GM12878 (cell line): ENCODE measurements at regions not wholly inside any gene's neighbourhood (a gene's known extent, or its start where the extent isn't known, plus 50 kb on each side); places are given as distances from the start of the nearest gene placed in this dataset.
A peak's percentile ranks its signal among the peaks of the same experiment; 100 is the strongest.

ENCODE experiments used
- ATAC-seq: fragments of 200-7000 bp; cut with Tn5 transposase; 3 replicates; pipeline ENCODE4 v1.9.1; 2020; ENCODE audit warnings: mild to moderate bottlenecking, moderate library complexity
- BruUV-seq: library from RNA; stranded (reverse); fragments of 400-500 nt; replicated peaks from 2 replicates; lab custom pipeline; 2021; lab: Mats Ljungman, UMichigan
- CTCF ChIA-PET: fragments of 300-600 bp; sonication (Branson Sonifier 250); formaldehyde crosslinking; extraction: SDS; loops from one replicate; lab custom pipeline; 2021; ENCODE audit warnings: inconsistent platforms; lab: Yijun Ruan, JAX
- POLR2A ChIA-PET: fragments of 350-600 bp; formaldehyde crosslinking; extraction: SDS; loops from one replicate; lab custom pipeline; 2021; ENCODE audit warnings: inconsistent platforms; lab: Charles Lee
- RAD21 ChIA-PET: fragments of 300-600 bp; sonication (Branson Sonifier 250); formaldehyde crosslinking; loops from one replicate; lab custom pipeline; 2023; ENCODE audit warnings: antibody characterized with exemption; ENCODE audit not compliant: unreplicated experiment; lab: Charles Lee
- SMC1A ChIA-PET: fragments of 300-600 bp; sonication (Branson Sonifier 250); formaldehyde crosslinking; loops from one replicate; lab custom pipeline; 2023; ENCODE audit not compliant: unreplicated experiment, uncharacterized antibody; lab: Charles Lee
- DNase-seq: peaks from one replicate; pipeline ENCODE4 v3.0.0-alpha.2; 2011; ENCODE audit warnings: low read depth, low spot score
- FAIRE-seq: peaks from 3 replicates; lab custom pipeline; 2011; peaks lifted over from hg19 to GRCh38; lab: Jason Lieb, UNC
- H2AFZ ChIP-seq: 2 replicates; pipeline ENCODE4 v1.6.0; 2011; ENCODE audit warnings: low read depth, low read length, control low read depth; ENCODE audit not compliant: control insufficient read depth
- H3K27ac ChIP-seq: 2 replicates; pipeline ENCODE4 v1.5.1; 2011; ENCODE audit warnings: control low read depth; ENCODE audit not compliant: control insufficient read depth, insufficient read depth
- H3K27me3 ChIP-seq, 2 experiments: replicated peaks in 1 of 2; 2 replicates each; pipeline versions ENCODE4 v1.6.0 to v1.6.1; 2011; ENCODE audit warnings: low read length in 1 of 2; ENCODE audit not compliant: control insufficient read depth in 2 of 2, insufficient read depth in 2 of 2
- H3K36me3 ChIP-seq, 2 experiments: 2 replicates each; pipeline ENCODE4 v1.5.1; 2011; ENCODE audit warnings: low read length in 1 of 2; ENCODE audit not compliant: control insufficient read depth in 2 of 2, insufficient read depth in 2 of 2
- H3K4me1 ChIP-seq: 2 replicates; pipeline ENCODE4 v1.6.1; 2011; ENCODE audit warnings: mild to moderate bottlenecking, low read length, moderate library complexity, mixed read lengths; ENCODE audit not compliant: control insufficient read depth, insufficient read depth
- H3K4me2 ChIP-seq: 2 replicates; pipeline ENCODE4 v1.6.0; 2011; ENCODE audit warnings: control low read depth; ENCODE audit not compliant: control insufficient read depth, insufficient read depth
- H3K4me3 ChIP-seq: fragments of 200-600 bp; sonication (generic); 2 replicates; pipeline ENCODE4 v1.5.1; 2016
- H3K79me2 ChIP-seq: 2 replicates; pipeline ENCODE4 v1.6.0; 2011; ENCODE audit warnings: low read length; ENCODE audit not compliant: control insufficient read depth, insufficient read depth
- H3K9ac ChIP-seq: 2 replicates; pipeline ENCODE4 v1.8.0; 2011; ENCODE audit warnings: low read length, control low read depth, mixed read lengths; ENCODE audit not compliant: control insufficient read depth, insufficient read depth
- H3K9me3 ChIP-seq: replicated peaks from 3 replicates; pipeline ENCODE4 v1.5.1; 2011; ENCODE audit warnings: mild to moderate bottlenecking, low read length; ENCODE audit not compliant: control insufficient read depth, insufficient read depth
- H4K20me1 ChIP-seq: 2 replicates; pipeline ENCODE4 v1.6.0; 2011; ENCODE audit not compliant: control insufficient read depth, insufficient read depth
- BRCA1 ChIP-seq: IDR thresholded peaks from 2 replicates; pipeline ENCODE4 v1.6.1; 2011; ENCODE audit warnings: low read depth, low read length, improper control_type of control experiment
- CHD1 ChIP-seq: IDR thresholded peaks from 2 replicates; pipeline ENCODE4 v1.6.1; 2012; ENCODE audit warnings: low read depth, low read length, improper control_type of control experiment
- EED ChIP-seq: sonication (generic); IDR thresholded peaks from 2 replicates; pipeline ENCODE4 v1.6.1; 2016; ENCODE audit warnings: antibody characterized with exemption, low read depth
- EP300 ChIP-seq, 2 experiments: fragments of 150-350 bp in 1 of 2; IDR thresholded peaks; 2 replicates each; pipeline ENCODE4 v1.6.1; 2011 to 2012; ENCODE audit warnings: low read depth in 2 of 2, low read length in 2 of 2, borderline replicate concordance in 1 of 2, improper control_type of control experiment in 1 of 2, inconsistent platforms in 1 of 2; ENCODE audit not compliant: control insufficient read depth in 1 of 2
- FOXK2 ChIP-seq: fragments of 450-650 bp; IDR thresholded peaks from 2 replicates; pipeline ENCODE4 v1.6.1; 2017; ENCODE audit warnings: mild to moderate bottlenecking, moderate library complexity
- HCFC1 ChIP-seq: fragments of 150-350 bp; IDR thresholded peaks from 2 replicates; pipeline ENCODE4 v1.6.1; 2014; ENCODE audit warnings: low read length
- JUND ChIP-seq: IDR thresholded peaks from 2 replicates; pipeline ENCODE4 v1.6.1; 2012; ENCODE audit warnings: low read depth, mild to moderate bottlenecking, low read length, improper control_type of control experiment, moderate library complexity
- MYC ChIP-seq: IDR thresholded peaks from 2 replicates; pipeline ENCODE4 v1.6.1; 2011; ENCODE audit warnings: mild to moderate bottlenecking, low read length, moderate library complexity, inconsistent platforms; ENCODE audit not compliant: insufficient read depth, insufficient replicate concordance, insufficient read length, severe bottlenecking
- PKNOX1 ChIP-seq: fragments of 450-650 bp; IDR thresholded peaks from 2 replicates; pipeline ENCODE4 v1.6.1; 2016; ENCODE audit warnings: mild to moderate bottlenecking
- RELB ChIP-seq: fragments of 450-650 bp; IDR thresholded peaks from 2 replicates; pipeline ENCODE4 v1.6.1; 2017; ENCODE audit warnings: low read depth, mild to moderate bottlenecking, moderate library complexity
- RFX5 ChIP-seq: IDR thresholded peaks from 2 replicates; pipeline ENCODE4 v1.6.1; 2011; ENCODE audit warnings: low read depth, low read length, improper control_type of control experiment
- TCF7 ChIP-seq: IDR thresholded peaks from 2 replicates; pipeline ENCODE4 v1.6.1; 2014; ENCODE audit warnings: antibody characterized with exemption, borderline replicate concordance
- YBX1 ChIP-seq: fragments of 450-650 bp; IDR thresholded peaks from 2 replicates; pipeline ENCODE4 v1.6.1; 2016; ENCODE audit warnings: antibody characterized with exemption
- ZNF24 ChIP-seq: fragments of 450-650 bp; IDR thresholded peaks from 2 replicates; pipeline ENCODE4 v1.6.1; 2017; ENCODE audit warnings: antibody characterized with exemption, mild to moderate bottlenecking
- WGBS: methylation state at CpG from one replicate; pipeline ENCODE4 v1.1.6; 2016; ENCODE audit warnings: low lambda C conversion rate; ENCODE audit not compliant: insufficient replicate concordance, insufficient coverage; ENCODE audit errors: missing lambda C conversion rate; 5-methylcytosine and 5-hydroxymethylcytosine counted together
- in situ Hi-C: fragments of 300-500 bp; cut with MboI; formaldehyde crosslinking; loops from 9 replicates; pipeline ENCODE4 v1.14.3; 2018; ENCODE audit warnings: mixed read lengths
- intact Hi-C: fragments of 100-400 bp; cut with micrococcal nuclease; formaldehyde crosslinking; loops from one replicate; pipeline ENCODE4 v1.14.2; 2022; ENCODE audit not compliant: unreplicated experiment
- TF ChIP-seq, protein P1 (sequence below): IDR thresholded peaks from 2 replicates; pipeline ENCODE4 v1.6.1; 2012; ENCODE audit warnings: low read depth, low read length, improper control_type of control experiment
- TF ChIP-seq, protein P2 (sequence below): IDR thresholded peaks from 2 replicates; pipeline ENCODE4 v1.6.1; 2012; ENCODE audit warnings: mild to moderate bottlenecking, low read depth, low read length

- TF ChIP-seq EP300 (IDR thresholded peaks at IDR 0.05; ENCODE audit: borderline replicate concordance in 1 of 2, control insufficient read depth in 1 of 2, low read depth in 2 of 2, low read length in 2 of 2): no peak
Observed at GRCh38 chr6:134379599-134379998, 61.7 kb upstream of the SGK1 start (continued).

DNA sequence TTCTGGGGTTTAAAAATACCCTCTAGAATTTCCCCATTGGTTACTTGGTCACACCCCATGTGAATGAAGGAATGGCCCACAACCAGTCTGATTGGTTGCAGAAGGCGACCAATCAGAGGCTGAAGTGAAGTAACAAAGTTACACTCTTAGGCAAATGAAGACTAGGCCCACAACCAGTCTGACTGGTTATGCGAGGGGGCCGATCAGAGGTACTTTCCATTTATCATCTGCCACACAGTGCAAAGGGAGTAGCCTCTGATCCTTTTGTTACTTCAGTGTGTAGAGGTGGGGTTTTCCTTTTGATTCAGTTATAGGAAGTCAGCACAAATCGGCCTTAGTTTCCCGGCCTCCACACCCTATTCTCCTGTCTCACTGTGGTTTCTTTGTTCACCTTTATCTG is 61.2 kb upstream of the SGK1 start:
- H3K4me2 ChIP-seq: peak overlapping the region; percentile 11
- no peaks in the 10 kb centered on the region for H3K36me3 ChIP-seq
- H3K27me3 ChIP-seq: no peaks in the 10 kb centered on the region
- H3K79me2 ChIP-seq: no peaks in the 10 kb centered on the region
- H3K9me3 ChIP-seq: no peaks in the 10 kb centered on the region; the same call in 1 of the 3 replicates
- intact Hi-C loops: loop anchor here (2.0 to 10.0 kb wide), 2 partner anchors 58 to 424 kb away; partner anchors contain the start of gene TBPL1
- ChIA-PET POLR2A (interaction anchor here (1.1 kb wide), 1 partner anchor 58 kb away, joined by 3 read pairs; no protein-coding TSS in a partner anchor), SMC1A (interaction anchor here (0.8 to 3.8 kb wide), 4 partner anchors 13 to 667 kb away, joined by 3 to 10 read pairs (median 4); no protein-coding TSS in a partner anchor), RAD21 (interaction anchor here (1.1 to 1.5 kb wide), 3 partner anchors 15 to 70 kb away, joined by 3 to 4 read pairs (median 3); no protein-coding TSS in a partner anchor), CTCF (interaction anchor here (0.6 to 1.3 kb wide), 2 partner anchors 28 to 519 kb away, joined by 3 read pairs; no protein-coding TSS in a partner anchor)
- ATAC-seq (peak; percentile 97), FAIRE-seq (no peak), DNase-seq (peak; percentile 72)
- in situ Hi-C loops: no loop called here
- H3K27ac ChIP-seq: peak overlapping the region; percentile 45; the same call in 1 of the 2 replicates
- 0 out of 2 replicates have a peak overlapping the region, but pooled peaks have one; percentile 13 for H3K4me3 ChIP-seq
- H2AFZ ChIP-seq: peak overlapping the region; percentile 93
- no peak overlapping the region for H3K9ac ChIP-seq
- BruUV-seq: no TSS peak
- H4K20me1 ChIP-seq: no peaks in the 10 kb centered on the region
- 0% methylated on average over 5 of the region's 5 CpGs for WGBS
- peaks cover 19% of the 10 kb centered on the region for H3K4me1 ChIP-seq
- no peak for TF ChIP-seq RFX5
- TF ChIP-seq, protein P1, sequence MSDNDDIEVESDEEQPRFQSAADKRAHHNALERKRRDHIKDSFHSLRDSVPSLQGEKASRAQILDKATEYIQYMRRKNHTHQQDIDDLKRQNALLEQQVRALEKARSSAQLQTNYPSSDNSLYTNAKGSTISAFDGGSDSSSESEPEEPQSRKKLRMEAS: no peak
- no peak for TF ChIP-seq BRCA1
- no peak for TF ChIP-seq JUND
- no peak for TF ChIP-seq HCFC1
- peak; percentile 58; the same call in 1 of the 2 replicates for TF ChIP-seq PKNOX1
- TF ChIP-seq RELB: peak; percentile 89
- no peak for TF ChIP-seq FOXK2
- no peak for TF ChIP-seq MYC
- no peak for TF ChIP-seq YBX1
- TF ChIP-seq ZNF24: peak; percentile 34; the same call in 1 of the 2 replicates
- TF ChIP-seq TCF7: no peak
- TF ChIP-seq, protein P2, sequence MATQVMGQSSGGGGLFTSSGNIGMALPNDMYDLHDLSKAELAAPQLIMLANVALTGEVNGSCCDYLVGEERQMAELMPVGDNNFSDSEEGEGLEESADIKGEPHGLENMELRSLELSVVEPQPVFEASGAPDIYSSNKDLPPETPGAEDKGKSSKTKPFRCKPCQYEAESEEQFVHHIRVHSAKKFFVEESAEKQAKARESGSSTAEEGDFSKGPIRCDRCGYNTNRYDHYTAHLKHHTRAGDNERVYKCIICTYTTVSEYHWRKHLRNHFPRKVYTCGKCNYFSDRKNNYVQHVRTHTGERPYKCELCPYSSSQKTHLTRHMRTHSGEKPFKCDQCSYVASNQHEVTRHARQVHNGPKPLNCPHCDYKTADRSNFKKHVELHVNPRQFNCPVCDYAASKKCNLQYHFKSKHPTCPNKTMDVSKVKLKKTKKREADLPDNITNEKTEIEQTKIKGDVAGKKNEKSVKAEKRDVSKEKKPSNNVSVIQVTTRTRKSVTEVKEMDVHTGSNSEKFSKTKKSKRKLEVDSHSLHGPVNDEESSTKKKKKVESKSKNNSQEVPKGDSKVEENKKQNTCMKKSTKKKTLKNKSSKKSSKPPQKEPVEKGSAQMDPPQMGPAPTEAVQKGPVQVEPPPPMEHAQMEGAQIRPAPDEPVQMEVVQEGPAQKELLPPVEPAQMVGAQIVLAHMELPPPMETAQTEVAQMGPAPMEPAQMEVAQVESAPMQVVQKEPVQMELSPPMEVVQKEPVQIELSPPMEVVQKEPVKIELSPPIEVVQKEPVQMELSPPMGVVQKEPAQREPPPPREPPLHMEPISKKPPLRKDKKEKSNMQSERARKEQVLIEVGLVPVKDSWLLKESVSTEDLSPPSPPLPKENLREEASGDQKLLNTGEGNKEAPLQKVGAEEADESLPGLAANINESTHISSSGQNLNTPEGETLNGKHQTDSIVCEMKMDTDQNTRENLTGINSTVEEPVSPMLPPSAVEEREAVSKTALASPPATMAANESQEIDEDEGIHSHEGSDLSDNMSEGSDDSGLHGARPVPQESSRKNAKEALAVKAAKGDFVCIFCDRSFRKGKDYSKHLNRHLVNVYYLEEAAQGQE: no peak
- 0 out of 2 replicates have a peak, but pooled peaks have one; percentile 32 for TF ChIP-seq EED
- TF ChIP-seq CHD1: no peak
